ENCODE measurements at regions not wholly inside any gene's neighbourhood (a gene's known extent, or its start where the extent isn't known, plus 50 kb on each side); places are given as distances from the start of the nearest gene placed in this dataset.

DNA sequence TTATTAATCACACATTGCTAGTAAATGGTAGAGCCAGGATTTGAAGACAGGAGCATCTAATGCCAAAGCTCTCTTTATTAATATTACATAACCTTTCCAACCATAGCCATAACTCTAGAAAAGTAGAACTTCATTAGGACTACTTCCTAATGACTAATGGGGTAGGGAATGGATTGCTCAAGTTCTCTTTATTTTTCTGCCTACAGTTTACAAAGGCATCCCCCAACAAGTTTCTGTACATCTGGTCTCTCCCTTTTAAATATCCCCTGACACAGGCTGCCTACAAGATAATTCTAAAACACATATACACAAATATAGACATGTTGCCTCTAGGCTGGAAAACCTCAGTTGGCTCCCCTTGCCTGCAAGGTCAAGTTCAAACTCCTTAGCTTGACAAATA, 534.9 kb downstream of the SOX6 start:
- POLR2A ChIA-PET (ENCODE audit: low non-redundant PET): no interaction called here
- TF ChIP-seq, protein P1, sequence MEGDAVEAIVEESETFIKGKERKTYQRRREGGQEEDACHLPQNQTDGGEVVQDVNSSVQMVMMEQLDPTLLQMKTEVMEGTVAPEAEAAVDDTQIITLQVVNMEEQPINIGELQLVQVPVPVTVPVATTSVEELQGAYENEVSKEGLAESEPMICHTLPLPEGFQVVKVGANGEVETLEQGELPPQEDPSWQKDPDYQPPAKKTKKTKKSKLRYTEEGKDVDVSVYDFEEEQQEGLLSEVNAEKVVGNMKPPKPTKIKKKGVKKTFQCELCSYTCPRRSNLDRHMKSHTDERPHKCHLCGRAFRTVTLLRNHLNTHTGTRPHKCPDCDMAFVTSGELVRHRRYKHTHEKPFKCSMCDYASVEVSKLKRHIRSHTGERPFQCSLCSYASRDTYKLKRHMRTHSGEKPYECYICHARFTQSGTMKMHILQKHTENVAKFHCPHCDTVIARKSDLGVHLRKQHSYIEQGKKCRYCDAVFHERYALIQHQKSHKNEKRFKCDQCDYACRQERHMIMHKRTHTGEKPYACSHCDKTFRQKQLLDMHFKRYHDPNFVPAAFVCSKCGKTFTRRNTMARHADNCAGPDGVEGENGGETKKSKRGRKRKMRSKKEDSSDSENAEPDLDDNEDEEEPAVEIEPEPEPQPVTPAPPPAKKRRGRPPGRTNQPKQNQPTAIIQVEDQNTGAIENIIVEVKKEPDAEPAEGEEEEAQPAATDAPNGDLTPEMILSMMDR (conservative IDR thresholded peaks at IDR 0.05; ENCODE audit: low read depth): no peak
- CTCF ChIA-PET: interaction anchor here (0.6 to 1.3 kb wide), 3 partner anchors 12 to 172 kb away, joined by 3 to 5 read pairs (median 3); no protein-coding TSS in a partner anchor
- no peak overlapping the region for H3K27ac ChIP-seq
- DNase-seq (ENCODE audit: low spot score): no peak

DNA sequence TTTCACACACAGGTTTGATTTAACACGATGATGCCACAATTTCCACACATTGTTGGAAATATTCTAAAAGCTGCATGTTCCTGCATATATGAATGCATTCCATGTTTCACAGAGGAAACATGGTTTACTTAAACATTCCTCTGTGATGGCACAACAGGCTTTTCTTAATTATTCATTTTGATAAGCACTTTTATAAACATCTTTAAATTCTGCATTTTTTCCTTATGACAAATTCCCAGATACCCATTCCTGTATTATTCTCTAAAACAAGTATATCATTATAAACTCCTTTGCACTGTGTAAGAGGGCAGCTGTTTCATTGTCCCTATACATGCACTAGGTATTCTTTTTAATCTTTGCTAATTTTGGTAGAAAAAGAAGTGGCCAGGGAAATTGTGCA, 532.3 kb downstream of the SOX6 start:
- TF ChIP-seq, protein P1 (conservative IDR thresholded peaks at IDR 0.05; ENCODE audit: low read depth): no peak
- ChIA-PET POLR2A (ENCODE audit: low non-redundant PET) (no interaction called here), CTCF (interaction anchor here (0.7 kb wide), 1 partner anchor 157 kb away, joined by 3 read pairs; no protein-coding TSS in a partner anchor)
- H3K27ac ChIP-seq: no peak overlapping the region
- DNase-seq (ENCODE audit: low spot score): no peak

DNA sequence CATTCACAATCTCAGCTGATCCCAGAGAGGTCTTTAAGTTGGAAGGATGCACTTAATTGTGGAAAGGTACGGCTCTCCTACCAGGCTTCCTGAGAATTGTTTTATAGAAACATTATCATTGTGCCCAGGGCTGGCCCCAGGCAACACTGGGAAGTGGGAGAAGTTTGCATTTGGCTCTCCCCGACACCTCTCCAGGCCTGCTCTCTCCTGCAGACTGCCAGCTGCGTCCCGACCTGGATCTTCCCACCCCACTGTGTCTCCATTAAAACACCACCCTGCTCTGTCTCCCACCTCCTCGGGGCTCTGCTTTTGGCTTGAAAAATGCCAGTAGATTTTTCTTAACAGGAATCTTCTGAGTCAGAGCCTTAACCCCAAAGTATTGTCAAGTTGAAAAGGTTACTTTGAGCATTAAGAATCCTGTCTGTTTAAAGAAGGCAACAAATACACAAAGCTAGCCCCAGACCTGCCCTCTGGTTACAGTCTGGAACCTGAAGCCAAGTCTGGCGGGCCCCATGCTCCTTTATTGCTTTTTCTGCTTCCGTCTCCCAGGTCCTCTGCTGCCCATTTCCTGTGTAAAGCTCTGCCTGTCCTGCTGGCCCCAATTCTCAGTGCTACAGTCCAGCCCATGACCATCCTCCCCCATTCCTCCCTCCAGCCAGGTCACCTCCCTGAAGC, 530.2 kb downstream of the SOX6 start:
- TF ChIP-seq, protein P1 (conservative IDR thresholded peaks at IDR 0.05; ENCODE audit: low read depth): no peak
- H3K27ac ChIP-seq: no peak overlapping the region
- DNase-seq (ENCODE audit: low spot score): no peak
- ChIA-PET CTCF (interaction anchor here (0.5 kb wide), 1 partner anchor 9 kb away, joined by 3 read pairs; no protein-coding TSS in a partner anchor), POLR2A (ENCODE audit: low non-redundant PET) (no interaction called here)

DNA sequence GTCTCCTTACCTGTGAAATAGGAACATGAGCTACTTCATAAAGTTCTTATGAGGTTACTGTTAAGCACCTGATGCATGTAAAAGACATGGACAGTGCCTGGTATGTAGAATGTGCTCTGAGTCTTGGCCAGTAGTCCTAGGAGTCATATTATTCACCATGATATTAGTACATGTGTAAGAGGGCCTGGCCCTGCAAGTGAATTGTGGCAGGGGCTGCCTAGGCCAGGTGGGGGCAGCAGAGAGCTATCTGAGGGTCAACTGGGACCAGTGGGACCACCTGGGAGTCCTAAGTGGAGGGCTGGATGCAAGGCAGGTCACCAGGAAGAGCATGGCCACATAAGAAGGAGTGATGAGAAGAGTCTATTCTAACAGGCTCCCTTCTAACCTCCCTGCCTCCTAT, 529.5 kb downstream of the SOX6 start:
- no peak overlapping the region for H3K27ac ChIP-seq
- ChIA-PET POLR2A (ENCODE audit: low non-redundant PET) (no interaction called here), CTCF (no interaction called here)
- DNase-seq (ENCODE audit: low spot score): peak; percentile 15
- TF ChIP-seq, protein P1 (conservative IDR thresholded peaks at IDR 0.05; ENCODE audit: low read depth): no peak; the same call in 1 of the 2 replicates

DNA sequence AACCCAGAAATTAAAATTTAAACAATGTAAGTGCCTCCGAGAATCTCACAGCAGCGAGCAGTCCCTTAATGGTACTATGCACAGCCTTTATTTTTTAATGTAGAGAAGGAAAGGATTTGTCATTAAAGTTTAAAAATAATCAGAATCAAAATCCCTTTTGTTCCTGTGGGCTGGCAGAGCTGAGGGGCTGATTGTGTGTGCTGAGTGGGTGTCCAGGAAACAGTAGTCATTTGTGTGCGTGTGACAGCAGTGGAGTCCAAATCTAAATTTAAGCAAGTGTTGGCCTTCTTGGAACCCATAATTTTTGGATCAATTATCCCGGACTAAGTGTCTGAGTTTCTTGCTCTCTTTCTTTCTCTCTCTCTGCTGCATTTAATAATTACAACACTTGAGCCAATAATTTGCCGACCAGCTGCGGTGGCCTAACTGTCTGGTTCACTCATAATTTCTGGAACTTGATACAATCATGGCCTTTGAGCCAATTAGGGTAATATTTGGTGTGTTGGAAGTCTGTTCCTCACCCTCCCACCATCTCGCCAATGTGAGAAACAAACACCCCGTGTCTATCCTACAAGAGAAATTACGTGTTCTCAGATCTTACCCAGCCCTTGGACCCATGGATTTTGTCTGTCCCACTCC, 528.0 kb downstream of the SOX6 start:
- POLR2A ChIA-PET (ENCODE audit: low non-redundant PET): no interaction called here
- TF ChIP-seq, protein P1 (conservative IDR thresholded peaks at IDR 0.05; ENCODE audit: low read depth): no peak

DNA sequence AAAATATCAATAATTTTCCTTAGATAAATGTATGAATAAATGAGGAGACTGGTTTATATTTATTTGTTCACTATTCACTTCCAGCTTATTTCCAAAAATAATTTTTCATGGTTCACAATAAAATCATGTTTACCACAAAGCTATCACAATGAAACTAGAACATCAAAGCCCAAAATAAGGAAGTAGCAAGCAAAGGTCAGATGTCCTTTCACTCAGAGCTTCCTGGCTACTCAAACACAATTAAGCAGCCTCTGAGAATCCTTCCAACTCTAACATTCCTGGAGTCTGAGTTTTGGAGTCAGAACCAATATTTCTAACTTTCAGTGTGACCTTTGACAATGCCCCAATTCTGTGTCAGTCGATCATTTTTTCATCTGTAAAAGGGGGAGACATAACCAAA, 527.0 kb downstream of the SOX6 start:
- no peak overlapping the region for H3K27ac ChIP-seq
- DNase-seq (ENCODE audit: low spot score): no peak
- ChIA-PET POLR2A (ENCODE audit: low non-redundant PET) (no interaction called here), CTCF (interaction anchor here (1.1 kb wide), 1 partner anchor 10 kb away, joined by 6 read pairs; no protein-coding TSS in a partner anchor)
- TF ChIP-seq, protein P1 (conservative IDR thresholded peaks at IDR 0.05; ENCODE audit: low read depth): no peak

More for the DNA sequence above, 528.0 kb downstream of the SOX6 start:
- DNase-seq (ENCODE audit: low spot score): no peak
- CTCF ChIA-PET: interaction anchor here (1.1 kb wide), 1 partner anchor 9 kb away, joined by 6 read pairs; no protein-coding TSS in a partner anchor
- no peak overlapping the region for H3K27ac ChIP-seq

Measured in RWPE1 (cell line).